PC-9 (cell line): ENCODE measurements at regions not wholly inside any gene's neighbourhood (a gene's known extent, or its start where the extent isn't known, plus 50 kb on each side); places are given as distances from the start of the nearest gene placed in this dataset.

Experiments
- CTCF ChIP-seq: fragments of 200-600 bp; sonication (generic); conservative IDR thresholded peaks from 2 replicates; pipeline ENCODE4 v1.6.1; 2017; ENCODE audit warnings: mixed run types, antibody characterized with exemption, mild to moderate bottlenecking, moderate library complexity
- EZH2 ChIP-seq: fragments of 200-600 bp; sonication (generic); IDR thresholded peaks from 2 replicates; pipeline ENCODE4 v1.8.0; 2017; ENCODE audit warnings: antibody characterized with exemption, low read depth

GRCh38 chr17:37825851-37826250 is 81.0 kb upstream of the HNF1B start:
- TF ChIP-seq CTCF (no peak), EZH2 (no peak)
